ENCODE measurements at regions not wholly inside any gene's neighbourhood (a gene's known extent, or its start where the extent isn't known, plus 50 kb on each side); places are given as distances from the start of the nearest gene placed in this dataset.

- H3K4me3 ChIP-seq (ENCODE audit: low read length), result no peak overlapping the region
- no peak for TF ChIP-seq CTCF (conservative IDR thresholded peaks at IDR 0.05; ENCODE audit: low read length)
- no peak for DNase-seq (ENCODE audit: low read depth)
Measured at GRCh38 chr3:150223558-150223957, 184.5 kb upstream of the TSC22D2 start.

- TF ChIP-seq CTCF (conservative IDR thresholded peaks at IDR 0.05; ENCODE audit: low read length), result no peak
- no peak for DNase-seq (ENCODE audit: low read depth)
- H3K4me3 ChIP-seq (ENCODE audit: low read length), result no peak overlapping the region
Measured at GRCh38 chr3:150222691-150223489, 185.2 kb upstream of the TSC22D2 start.

GRCh38 chr3:150221904-150222523, 186.1 kb upstream of the TSC22D2 start:
- TF ChIP-seq CTCF (conservative IDR thresholded peaks at IDR 0.05; ENCODE audit: low read length), result no peak
- no peak overlapping the region for H3K4me3 ChIP-seq (ENCODE audit: low read length)
- DNase-seq (ENCODE audit: low read depth), result no peak

- TF ChIP-seq CTCF (conservative IDR thresholded peaks at IDR 0.05; ENCODE audit: low read length), result no peak
- H3K4me3 ChIP-seq (ENCODE audit: low read length), result peak overlapping the region; percentile 50
- no peak for DNase-seq (ENCODE audit: low read depth)
Measured at GRCh38 chr3:150220799-150221198, 187.3 kb upstream of the TSC22D2 start.

GRCh38 chr3:150220041-150220440, 188.1 kb upstream of the TSC22D2 start:
- H3K4me3 ChIP-seq (ENCODE audit: low read length), result no peak overlapping the region
- TF ChIP-seq CTCF (conservative IDR thresholded peaks at IDR 0.05; ENCODE audit: low read length), result no peak
- DNase-seq (ENCODE audit: low read depth), result no peak

- TF ChIP-seq CTCF (conservative IDR thresholded peaks at IDR 0.05; ENCODE audit: low read length), result no peak
- H3K4me3 ChIP-seq (ENCODE audit: low read length), result no peak overlapping the region
- no peak for DNase-seq (ENCODE audit: low read depth)
Measured at GRCh38 chr3:150218841-150219240, 189.3 kb upstream of the TSC22D2 start.

- no peak for DNase-seq (ENCODE audit: low read depth)
- TF ChIP-seq CTCF (conservative IDR thresholded peaks at IDR 0.05; ENCODE audit: low read length), result no peak
- no peak overlapping the region for H3K4me3 ChIP-seq (ENCODE audit: low read length)
Measured at GRCh38 chr3:150218236-150218635, 189.9 kb upstream of the TSC22D2 start.

Measured in AG10803 (cell line).